Activated T-cell treated with anti-CD3 and anti-CD28 coated beads, Interleukin-2, amount 50 U/mL, for 1 hour (primary cell): ENCODE measurements at regions not wholly inside any gene's neighbourhood (a gene's known extent, or its start where the extent isn't known, plus 50 kb on each side); places are given as distances from the start of the nearest gene placed in this dataset.

Source experiments
- DNase-seq: peaks from one replicate; pipeline ENCODE4 v3.0.0-alpha.2; 2020

DNA sequence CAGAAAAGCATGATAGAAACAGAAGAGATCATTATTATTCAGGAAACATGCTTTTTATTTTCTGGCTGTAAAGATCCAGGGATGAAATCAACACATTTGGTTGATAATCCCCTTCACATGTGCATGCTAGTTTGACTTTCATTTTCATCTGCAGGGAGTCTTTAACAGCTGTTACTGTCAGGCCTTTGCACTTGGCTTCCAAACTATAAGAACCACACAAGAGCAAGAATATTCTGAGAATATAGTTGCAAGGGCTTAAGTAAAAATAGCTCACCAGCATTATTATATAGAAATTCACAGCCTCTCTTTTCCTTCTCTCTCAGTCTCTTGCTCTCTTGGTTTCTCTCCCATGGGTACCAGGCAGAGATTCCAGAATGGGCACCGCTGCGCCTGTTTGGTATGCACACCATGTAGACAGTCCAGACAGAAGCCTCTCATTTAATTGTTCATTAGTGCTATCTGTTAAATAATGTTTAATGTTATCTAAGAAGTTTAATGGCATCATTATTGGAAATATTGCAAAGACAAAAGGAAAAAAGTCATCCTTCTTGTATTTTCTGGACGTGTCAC lies 622.3 kb upstream of the PLXNA2 start:
- DNase-seq, result no peak

DNA sequence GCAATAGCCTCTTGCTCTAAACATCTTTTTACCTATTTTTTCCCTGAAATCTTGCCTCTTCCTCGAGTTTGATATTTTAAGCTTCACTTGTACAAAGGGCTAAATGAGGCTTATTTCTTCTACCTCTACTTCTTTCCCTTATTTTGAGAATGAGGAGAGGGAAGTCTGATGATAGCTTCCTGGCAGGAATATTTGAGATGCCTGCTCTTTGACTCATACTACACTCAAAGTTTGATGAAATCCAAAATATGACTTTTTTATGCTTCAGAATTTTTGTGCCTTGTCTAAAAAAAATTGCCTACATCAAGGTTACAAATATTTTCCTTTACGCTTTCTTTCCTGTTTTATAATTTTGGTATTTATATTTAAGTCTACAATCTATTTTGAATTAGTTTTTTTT lies 624.4 kb upstream of the PLXNA2 start:
- DNase-seq, result no peak

DNA sequence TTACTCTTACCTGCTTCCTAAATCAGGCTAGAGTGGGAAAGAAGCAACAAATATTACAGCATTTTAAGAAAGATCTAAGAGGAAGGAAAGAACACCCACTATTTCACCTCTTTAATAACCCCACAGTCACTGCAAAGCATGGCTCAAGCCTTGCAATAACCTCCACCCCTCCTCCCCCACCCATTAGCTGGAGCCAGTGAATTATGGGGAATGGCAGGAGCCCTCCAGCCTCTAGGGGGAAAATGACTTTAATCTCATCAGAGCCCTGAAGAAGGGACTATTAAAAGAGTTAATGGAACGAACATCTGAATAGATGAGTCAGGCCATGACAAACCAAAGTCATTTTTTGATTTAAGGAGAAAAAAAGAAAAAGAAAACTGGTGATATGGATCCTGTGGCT lies 630.7 kb upstream of the PLXNA2 start:
- no peak for DNase-seq

DNA sequence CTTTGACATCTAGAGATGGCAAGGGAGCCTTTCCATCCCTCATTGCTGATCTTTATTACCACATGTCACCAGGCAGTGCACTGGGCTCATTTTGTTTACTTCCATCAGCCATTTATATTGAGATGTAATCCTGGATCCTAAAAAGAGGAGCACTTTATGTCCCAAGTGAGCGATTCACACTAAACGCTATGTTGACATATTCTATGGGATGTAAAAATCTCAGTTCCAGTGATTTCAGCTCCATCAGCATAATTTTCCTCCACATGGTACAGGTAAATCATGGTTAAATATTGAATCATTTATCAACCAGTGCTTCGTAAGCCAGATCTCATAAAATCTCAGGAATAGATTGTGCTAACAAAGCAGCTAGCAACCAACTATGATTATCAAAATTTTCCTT lies 634.8 kb upstream of the PLXNA2 start:
- DNase-seq, result no peak

DNA sequence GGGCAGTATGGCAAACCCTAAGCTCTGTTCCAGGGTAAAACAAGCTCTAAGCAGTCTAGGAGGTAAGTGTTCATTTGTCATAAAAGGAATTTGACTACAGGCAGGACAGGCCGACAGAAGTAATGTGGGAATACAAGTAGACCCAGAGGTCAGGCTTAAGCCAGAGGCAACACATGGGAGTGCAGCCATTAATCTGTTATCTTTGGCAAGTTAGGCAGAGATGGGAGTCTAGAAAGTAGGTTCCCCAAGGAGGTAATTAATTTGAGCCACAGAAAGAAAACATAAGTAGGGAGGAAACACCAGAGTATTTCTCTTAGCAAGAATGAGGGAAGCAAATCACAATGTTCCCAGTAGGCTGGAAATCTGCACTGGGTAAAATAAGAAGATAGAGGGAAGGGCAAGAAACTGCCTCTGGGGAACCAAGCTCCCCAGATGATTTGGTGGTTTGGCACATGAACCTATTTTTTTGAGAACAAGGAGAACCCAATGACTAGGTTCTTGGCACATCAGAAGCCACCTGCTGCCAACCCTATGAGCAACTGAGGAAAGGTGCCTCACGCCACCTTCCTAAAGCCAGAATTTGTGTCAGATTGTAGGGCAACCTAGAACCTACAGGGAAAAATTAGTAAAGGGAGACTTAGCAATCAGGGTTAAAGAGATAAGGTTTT lies 636.4 kb upstream of the PLXNA2 start:
- no peak for DNase-seq

DNA sequence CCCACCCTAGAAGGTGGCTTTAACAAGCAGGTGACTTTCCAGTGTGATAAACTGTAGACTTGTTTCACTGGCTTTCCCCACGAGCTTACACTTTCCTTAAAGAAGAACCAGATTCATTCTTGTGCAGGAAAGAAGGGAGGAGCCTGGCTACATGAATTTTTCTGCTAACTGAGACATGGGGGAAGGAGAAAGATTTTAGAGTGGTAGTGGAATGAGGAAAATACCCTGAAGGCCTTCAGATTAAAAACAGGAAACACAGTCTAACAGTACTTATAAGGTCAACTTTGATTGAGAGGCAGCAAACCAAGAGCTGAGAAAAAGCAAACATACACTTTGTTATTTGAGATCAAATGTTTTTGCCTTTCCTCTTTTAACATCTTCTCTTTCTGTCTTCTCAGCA lies 640.9 kb upstream of the PLXNA2 start:
- DNase-seq, result no peak

DNA sequence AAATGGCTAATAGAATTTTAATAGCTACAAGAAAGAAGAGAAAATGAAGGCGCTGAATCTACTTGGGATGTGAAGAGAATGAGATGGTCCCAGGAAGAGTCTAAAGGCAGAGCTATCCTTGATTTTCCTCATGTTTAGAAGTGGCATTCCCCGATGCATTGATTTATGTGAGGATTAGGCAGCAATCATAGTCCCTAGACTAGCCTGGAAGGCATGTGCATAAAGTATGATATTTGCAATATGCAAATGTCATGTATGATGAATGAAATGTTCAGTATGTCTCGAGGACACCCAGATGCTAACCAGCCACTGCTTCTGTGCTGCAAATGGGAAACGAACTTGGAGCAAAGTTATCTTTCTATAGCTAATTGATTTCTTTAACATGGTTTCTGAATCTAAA lies 641.5 kb upstream of the PLXNA2 start:
- DNase-seq, result no peak

DNA sequence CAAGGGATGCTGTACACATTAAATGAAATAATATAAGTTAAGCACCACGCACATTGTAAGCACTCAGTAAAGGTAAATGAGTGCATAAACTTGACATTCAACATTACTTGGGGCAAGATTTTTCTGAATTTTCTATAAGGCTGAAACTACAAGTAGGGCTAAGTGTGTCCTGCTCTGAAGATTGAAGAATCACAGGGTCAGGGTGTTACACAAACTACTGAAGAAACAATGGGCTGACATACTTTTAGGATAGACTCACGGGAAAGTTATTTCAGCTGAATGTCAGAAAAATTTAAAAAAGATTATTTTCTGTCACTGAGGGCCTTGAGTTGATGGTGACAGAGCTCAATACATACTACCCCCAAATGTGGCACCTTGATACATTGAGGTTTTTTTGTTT lies 644.2 kb upstream of the PLXNA2 start:
- no peak for DNase-seq

DNA sequence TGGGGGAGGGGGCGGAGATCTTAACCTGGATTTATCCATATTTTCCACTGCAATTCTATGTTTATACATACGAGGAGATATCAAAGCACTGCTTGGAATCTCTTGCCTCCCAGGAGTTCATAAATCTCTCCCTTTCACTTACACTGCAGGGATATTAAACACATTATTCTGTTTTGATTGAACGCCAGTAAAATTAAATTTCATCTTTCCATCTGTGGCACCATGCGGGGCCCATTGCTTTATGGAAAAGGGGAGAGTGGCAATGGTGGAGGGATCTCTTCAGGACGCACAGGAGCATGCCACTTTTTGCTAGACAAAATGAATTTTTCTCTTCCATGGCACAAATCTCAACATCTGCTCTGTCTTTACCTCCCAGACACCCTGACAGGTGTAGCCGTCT lies 648.0 kb upstream of the PLXNA2 start:
- DNase-seq, result no peak

DNA sequence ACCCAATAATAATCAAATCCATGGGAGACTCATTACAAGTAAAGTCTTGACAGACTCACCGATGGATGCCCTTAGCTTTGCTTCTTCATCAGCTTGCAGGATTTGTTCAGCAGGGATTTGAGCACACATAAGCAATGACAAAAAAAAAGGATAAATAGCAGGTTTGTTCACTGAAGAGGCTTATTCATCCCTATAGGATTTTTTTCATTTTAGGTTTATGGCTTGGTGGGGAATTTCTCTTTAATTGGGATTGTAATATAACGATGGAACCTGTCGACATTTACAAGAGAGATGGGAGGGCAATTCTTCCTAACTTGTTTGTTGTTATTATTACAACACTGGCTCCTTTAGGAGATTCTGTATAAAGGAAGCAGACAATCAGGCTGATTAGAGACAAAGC lies 649.1 kb upstream of the PLXNA2 start:
- DNase-seq, result no peak

DNA sequence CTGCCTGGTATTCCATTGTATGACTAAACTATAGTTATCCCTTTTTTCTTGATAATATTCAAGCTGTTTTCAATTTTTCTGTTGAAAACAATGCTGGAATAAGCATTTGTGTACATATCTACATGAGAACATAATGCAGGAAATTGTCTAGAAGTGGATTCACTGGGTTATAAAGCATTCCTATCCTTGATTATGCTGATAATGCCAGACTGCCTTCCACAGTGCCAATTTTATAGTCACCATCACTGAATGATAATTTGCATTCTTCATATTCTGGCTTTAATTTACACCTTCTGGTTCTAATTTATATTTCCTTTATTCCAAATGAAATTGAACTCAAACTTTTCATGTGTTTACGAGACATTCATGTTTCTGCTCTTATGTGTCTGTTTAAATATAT lies 651.0 kb upstream of the PLXNA2 start:
- no peak for DNase-seq

DNA sequence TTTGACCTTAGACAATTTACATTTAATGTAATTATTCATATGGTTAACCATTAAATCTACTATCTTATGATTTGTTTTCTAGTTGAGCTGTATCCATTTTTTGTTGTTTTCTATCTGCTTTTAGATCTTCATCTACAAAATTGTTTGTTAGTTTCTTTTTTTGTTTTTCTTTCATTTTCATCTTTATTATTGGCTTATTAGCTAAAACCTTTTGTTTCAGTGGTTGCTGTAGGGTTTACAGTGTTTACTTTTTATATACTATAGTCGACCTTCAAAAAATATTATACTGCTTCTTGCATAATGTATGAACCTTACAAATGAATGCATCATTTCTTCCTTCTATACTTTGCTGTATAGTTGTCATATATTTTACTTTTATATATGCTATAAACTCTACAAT lies 651.6 kb upstream of the PLXNA2 start:
- no peak for DNase-seq

DNA sequence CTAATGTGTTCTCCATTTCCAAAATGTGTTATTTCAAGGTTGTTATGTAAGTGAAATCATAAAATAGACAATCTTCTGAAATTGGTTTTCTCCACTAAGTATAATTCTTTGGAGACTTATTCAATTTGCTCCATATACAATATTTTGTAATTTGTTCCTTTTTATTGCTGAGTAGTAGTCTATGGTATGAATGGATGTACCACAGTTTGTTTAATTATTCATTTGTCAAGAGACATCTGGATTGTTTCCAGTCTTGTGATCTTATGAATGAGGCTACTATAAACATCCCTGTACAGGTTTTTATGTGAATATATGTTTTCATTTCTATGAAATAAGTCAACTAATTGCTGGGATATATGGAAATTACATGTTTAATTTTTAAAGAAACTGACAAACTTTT lies 652.6 kb upstream of the PLXNA2 start:
- DNase-seq, result no peak

DNA sequence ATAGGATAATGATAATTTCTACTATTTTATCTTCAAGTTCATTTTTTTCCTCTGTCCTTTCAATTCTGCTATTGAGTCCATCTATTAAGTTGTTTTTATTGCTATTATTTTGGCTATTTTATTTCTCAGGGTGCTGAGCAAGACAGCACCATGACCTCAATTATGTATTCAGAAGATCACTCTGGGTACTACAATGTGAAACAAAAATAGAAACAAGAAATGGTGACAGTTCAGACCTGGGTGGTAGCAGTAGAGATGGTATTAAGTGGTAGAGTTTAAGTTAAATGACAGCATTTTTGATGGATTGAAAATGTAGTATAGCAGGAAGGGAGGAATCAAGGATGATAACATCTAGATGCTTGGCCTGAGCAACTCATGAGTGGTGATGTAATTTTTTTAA lies 655.3 kb upstream of the PLXNA2 start:
- no peak for DNase-seq

DNA sequence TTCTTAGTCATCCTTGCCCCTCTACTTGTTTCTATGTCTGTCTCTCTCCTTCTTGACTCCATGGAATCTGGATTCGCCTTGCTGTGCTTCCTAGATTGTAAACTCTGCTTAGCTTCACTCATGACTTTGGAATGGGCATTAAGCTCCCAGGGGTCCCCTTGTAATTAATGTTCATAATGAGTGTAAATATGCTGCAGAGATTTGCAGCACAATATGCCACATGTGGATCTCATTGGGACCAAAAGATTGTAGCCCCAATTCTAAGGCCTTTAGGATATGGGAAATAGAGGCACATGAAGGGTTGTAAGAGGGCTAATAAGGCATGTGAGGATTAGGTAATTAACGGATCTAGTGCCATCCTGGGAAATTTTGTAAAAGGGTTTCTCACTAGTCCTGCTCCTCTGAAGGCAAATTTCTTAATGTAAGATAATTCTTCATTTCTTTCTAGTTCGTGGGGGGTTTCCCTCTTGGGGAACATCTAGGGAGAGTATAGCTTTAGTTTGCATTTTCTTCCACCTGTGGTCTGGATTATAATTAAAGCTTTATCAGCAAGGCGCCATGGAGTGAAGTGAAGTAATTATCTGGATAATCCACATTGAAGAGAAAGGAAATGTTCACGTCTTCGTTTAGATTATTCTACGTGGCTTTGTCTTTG lies 659.2 kb upstream of the PLXNA2 start:
- DNase-seq, result no peak

DNA sequence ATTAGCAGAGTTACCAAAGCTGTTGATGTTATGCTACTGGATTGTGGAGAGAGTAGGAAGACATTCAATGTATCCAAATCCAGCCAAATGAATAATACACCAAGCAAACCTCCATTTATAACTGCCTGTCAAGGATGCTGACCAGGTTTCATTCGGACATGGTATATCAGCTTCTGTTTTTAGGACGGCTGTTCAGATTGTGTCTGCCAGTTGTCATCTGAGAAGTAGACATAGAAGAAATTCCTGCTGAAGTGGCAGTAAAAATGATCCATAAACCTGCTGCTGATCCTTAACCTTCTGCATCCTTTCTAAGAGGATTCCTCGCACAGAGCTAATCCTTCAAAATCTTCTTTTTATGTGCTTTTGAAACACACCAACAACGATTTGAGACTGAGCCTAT lies 663.6 kb upstream of the PLXNA2 start:
- no peak for DNase-seq

DNA sequence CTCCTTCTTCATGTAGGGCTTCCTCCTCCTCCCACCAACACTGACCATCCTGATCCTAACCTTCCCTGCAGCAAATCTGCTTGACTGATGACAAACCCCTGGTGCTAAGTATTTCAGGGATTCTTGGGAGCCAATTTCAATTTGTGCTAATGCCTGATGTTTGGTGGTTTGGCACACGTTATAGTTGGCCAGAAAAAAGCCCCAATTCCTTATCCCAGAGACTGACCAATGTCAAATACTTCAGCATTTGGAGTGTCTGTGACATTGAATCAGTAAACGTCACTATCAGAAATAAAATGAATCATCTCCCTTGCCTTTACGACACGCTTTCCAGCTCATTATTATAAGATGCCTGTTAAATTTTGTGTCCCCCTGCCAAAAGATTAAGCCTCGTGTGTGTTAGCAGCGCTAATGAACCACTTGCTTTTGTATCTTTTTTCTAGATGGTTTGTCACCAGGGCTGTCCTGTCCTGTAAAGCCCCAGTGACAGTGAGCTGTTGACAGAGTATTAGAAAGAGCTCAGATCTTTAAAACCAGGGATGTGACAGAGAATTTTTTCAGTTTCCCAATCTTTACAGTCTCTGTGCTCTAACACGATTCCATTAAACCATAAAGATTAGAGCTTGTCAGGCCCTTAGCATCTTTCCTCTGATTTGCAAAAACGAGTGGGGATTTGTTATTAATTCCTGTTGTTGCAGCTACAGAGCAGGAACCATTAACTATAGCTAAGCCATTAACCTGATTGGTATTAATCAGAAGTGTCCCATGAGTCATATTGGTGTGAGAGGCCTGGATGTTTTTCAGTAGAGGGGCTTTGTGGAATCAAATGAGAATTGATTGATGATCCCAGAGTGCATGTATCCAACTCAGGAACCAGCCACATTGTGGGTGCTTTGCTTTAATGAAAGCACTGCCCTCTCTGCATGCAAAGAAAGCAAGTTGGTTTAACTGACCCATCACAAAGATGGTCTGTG lies 665.1 kb upstream of the PLXNA2 start:
- DNase-seq, result no peak

DNA sequence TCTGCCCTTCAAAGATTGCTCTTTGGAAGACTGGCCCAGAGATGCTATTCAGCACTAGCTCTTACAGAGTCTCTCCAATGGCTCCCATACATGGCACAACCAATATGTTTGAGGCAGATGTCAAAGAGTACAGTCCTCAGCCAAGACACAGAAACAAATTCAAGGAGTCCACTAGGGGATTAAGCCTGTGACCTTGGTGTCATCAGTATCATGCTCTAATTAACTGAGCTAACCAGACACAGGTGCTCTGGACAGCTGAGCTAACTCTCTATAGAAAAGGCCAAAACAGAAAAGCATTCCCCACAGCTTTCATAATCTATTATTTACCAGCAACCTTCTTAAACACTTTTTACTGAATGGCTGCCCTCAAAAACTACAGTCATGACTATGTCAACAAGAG lies 666.0 kb upstream of the PLXNA2 start:
- no peak for DNase-seq

DNA sequence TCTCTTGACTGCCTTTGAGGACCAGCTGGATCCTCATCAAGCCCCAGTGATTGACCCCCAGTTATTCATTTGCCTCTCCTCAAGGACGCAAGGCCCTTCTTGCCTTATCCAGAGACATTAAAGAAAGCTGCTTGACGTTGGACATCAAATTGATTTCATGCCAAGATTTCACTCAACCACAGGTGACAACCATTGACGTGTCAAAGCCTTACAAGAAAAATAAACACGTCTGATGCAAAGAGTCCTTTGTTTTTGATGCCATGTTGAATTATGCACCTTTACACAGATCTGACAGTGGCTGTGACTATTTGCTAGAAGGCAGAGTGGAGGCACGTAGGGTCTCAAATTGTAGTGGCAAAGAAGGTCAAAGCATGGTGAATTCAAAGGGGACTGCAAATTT lies 666.2 kb upstream of the CAMK1G start:
- DNase-seq, result no peak

DNA sequence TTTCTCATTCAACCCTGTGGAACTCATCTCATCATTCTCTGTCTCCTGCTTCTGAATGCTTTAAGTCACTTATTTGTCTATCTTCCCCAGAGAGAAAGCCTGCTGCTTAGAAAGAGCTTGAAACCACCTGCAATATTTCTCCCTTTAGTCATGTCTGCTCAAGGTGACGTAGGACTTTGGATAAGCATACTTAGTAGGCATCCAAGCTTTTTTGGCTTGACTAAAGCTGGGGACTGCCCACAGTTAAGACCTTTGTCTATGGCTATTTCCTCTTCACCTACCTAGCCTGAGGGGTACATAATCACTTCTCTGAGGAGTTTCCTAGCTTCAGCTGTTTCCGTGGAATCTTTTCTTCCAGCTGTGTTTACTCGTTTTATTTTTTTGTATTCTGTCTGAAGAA lies 665.8 kb upstream of the CAMK1G start:
- no peak for DNase-seq

DNA sequence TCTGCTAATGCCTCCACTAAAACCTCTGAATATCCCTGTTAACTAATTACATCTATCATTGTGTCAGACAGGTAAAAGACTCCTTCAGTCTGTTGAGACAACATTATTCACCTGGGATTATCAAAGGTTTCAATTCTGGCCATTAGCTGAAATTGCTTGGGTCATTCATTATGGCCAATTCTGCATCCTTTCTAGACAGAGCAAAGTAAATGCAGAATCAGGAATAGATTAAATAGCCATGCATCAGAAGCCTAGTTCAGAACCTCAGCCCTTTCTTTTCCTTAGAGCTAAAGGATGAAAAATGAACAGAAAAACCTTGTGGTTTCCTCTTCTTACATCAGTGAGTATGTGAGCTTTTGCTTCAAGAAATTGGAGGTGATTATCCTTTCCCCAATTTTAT lies 665.4 kb upstream of the CAMK1G start:
- no peak for DNase-seq

DNA sequence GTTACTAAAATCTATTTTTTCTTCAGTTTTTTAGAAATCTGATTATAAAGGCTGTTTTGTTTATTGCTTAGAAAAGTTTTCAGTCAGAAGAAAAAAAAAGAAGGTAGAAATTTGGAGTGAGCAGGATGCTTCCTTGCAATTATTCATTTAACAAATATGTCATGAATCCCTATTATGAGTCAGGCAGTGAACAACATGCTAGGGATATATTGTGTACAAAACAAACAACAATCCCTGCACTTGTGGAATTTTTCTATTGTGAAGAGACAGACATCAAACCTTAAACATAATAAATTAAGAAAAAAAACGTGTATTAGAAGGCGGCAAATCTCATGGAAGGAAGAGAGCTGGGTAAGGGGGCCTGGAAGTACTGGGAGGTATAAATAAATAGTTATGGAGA lies 664.1 kb upstream of the CAMK1G start:
- no peak for DNase-seq

DNA sequence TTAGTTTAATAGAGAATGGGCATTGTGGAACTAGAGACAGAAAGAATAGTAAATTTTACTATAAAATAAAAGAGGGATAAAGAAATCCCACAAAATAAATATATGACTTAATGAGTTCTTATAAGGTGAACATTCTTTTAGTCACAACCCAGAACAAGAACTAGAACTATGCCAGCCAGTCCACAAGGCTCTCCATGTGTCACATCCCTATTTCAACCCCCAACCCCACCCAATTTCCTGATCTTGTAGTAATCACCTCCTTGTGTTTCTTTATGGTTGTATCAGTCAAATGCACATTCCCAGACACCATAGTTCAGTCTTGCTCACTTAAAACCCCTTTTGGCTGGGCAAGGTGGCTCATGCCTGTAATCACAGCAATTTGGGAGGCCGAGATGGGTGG lies 662.3 kb upstream of the CAMK1G start:
- no peak for DNase-seq

DNA sequence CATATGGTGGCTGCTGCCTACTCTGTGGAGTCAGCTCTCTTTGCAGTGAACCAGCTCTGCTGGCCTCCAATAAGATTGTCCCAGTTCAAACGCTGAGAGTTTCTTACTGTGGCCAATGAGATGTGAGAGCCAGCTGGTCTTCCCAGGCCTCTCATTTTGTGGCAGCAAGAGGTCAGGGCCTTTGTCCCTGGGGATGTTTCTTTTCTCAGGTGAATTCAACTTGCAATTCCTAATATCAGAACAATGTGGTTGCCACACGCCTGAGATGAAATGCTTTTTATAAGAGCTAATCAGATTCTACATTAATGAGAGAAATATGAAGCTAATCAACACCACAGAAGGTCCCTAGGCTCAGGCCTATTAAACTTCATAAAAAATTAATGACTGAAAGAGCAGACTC lies 660.1 kb upstream of the CAMK1G start:
- no peak for DNase-seq
